ENCODE measurements at regions not wholly inside any gene's neighbourhood (a gene's known extent, or its start where the extent isn't known, plus 50 kb on each side); places are given as distances from the start of the nearest gene placed in this dataset.
"Not testable (repeated sequence)": the region's sequence is repeated elsewhere in the genome, so short reads cannot be mapped to it uniquely, and the experiment has no call there.

GRCh38 chr6:106748547-106749207, 119.3 kb downstream of the QRSL1 start:
- H3K4me3 Mint-ChIP-seq, result no peak overlapping the region
- peaks cover 0 to 8% (median 5%) of the 10 kb centered on the region in 7 donors for H3K9me3 Mint-ChIP-seq
- H3K27me3 Mint-ChIP-seq, result no peaks in the 10 kb centered on the region
- ATAC-seq (ENCODE audit: low read depth in 2 of 2), result no peak
- H3K27ac Mint-ChIP-seq, result peak overlapping the region in 2 of 6 donors; percentile 0 to 40
- H3K36me3 Mint-ChIP-seq, result peaks cover 0 to 5% of the 10 kb centered on the region in 2 donors
- DNase-seq, result no peak
- peaks cover 27 to 31% (median 28%) of the 10 kb centered on the region in 3 donors for H3K4me1 Mint-ChIP-seq

GRCh38 chr6:106747139-106747538, 117.8 kb downstream of the QRSL1 start:
- no peak for DNase-seq
- Mint-ChIP-seq H3K27me3 (no peaks in the 10 kb centered on the region), H3K9me3 (peaks cover 0 to 8% (median 5%) of the 10 kb centered on the region in 7 donors), H3K4me1 (peaks cover 30 to 39% (median 32%) of the 10 kb centered on the region in 3 donors), H3K4me3 (no peak overlapping the region), H3K27ac (peak overlapping the region in 1 of 6 donors; percentile 28), H3K36me3 (peaks cover 0 to 5% of the 10 kb centered on the region in 2 donors)
- ATAC-seq (ENCODE audit: low read depth in 2 of 2), result no peak

DNA sequence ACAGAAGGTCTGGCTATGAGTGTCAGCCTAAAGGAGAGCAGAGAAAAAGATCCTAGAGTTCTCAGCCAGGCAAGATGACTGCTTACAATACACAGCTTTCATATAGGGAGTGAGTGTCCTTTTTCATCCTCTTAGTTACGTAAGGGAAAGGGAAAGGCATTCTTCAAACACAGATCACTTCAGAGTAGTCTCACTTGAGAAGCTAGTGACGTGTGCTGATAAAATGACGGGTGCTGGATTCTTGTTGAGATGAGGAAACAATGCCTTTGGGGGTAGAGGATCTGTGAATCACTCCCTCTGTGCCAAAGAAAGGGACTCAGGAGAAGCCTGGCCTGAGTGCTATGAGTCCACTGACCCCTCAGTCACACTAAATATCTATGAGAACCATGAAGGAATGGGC, 117.3 kb downstream of the QRSL1 start:
- H3K4me3 Mint-ChIP-seq, result no peak overlapping the region
- peaks cover 30 to 39% (median 32%) of the 10 kb centered on the region in 3 donors for H3K4me1 Mint-ChIP-seq
- H3K27ac Mint-ChIP-seq, result no peak overlapping the region
- no peaks in the 10 kb centered on the region for H3K27me3 Mint-ChIP-seq
- H3K36me3 Mint-ChIP-seq, result peaks cover 0 to 5% of the 10 kb centered on the region in 2 donors
- H3K9me3 Mint-ChIP-seq, result peaks cover 0 to 8% (median 5%) of the 10 kb centered on the region in 7 donors
- ATAC-seq (ENCODE audit: low read depth in 2 of 2) (no peak), DNase-seq (no peak)

DNA sequence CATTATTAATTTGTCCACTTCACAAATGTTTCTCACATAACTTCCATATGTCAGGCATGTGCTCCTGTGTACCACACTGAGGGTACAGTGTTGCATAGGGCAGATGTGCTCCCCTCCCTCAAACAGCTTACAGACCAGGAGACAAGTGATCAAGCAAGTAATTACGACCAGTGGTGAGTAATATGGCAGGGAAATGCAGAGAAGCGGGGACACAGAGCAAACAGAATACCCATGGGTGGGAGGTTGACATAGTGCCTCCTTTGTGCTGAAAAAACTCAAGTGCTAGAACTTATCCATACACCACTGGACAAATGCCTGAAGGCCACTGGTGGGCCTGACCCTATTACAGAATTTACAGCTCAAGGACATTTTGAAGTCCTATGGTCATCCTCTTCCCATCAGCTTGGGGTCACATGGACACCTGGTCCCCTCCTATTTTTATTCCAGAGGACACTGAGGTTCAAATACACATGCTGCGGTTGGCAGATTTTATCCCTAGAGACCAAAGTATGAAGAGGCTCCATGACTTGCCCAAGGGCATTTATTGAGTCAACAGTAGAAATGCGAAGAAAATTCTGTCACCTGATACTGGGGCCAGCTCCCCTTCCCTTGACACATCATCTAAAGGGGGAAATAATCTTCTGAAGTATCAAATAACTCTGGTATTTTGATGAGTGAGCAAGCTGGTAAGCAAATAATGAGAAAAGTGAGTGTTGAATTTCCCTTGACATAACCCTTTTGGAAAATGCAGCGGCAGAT, 116.6 kb downstream of the QRSL1 start:
- peaks cover 0 to 8% (median 5%) of the 10 kb centered on the region in 7 donors for H3K9me3 Mint-ChIP-seq
- H3K4me3 Mint-ChIP-seq, result no peak overlapping the region
- no peak for DNase-seq
- no peaks in the 10 kb centered on the region for H3K27me3 Mint-ChIP-seq
- ATAC-seq (ENCODE audit: low read depth in 2 of 2), result no peak
- H3K4me1 Mint-ChIP-seq, result peaks cover 33 to 41% (median 33%) of the 10 kb centered on the region in 3 donors
- peaks cover 0 to 5% of the 10 kb centered on the region in 2 donors for H3K36me3 Mint-ChIP-seq
- peak overlapping the region in 1 of 6 donors; percentile 47 for H3K27ac Mint-ChIP-seq

DNA sequence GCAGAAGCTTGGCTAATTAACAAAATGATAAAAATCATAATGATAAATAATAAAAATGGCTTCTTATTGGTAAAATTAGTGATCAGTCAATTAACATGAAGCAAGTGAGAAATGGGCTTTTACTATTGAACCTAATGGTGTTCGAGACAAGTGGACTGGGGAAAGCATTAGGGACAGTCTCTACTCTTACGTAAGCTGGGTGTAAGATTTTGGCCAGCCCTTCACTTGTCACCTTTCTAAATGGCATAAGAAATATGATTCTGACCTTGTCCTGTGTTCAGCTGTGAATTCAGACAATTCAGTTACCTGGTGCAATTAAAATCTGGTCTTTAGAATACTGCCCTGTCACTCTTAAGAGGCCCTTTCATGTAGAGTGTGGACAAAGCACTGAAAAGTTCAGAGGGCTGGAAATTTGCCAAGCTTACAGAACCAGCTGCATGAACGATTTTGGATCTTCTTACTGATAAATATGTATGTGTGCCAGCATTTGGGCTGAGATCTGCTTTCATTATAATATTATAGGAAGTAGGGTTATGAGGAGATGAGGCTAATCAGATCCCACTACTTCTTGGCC, 115.9 kb downstream of the QRSL1 start:
- H3K4me3 Mint-ChIP-seq, result no peak overlapping the region
- peaks cover 0 to 5% of the 10 kb centered on the region in 2 donors for H3K36me3 Mint-ChIP-seq

DNA sequence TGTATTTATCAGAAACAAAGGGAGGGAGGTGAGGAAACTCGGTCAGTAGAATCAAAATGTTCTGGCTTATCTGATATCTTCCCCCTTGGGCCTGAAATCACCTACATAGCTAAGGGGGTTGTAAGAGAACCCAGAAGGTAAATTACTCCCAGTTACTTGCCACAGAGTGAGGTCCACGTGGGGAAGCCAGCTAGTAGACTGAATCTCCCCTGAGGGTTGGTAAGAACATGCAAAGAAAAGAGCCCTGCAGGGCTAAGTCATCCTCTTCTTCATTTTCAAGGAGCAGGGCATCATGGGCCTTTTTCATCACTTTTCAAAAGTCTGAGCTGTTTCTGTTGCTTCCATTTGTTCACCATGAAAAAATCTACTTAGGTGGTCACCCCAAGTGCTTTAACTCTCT, 115.4 kb downstream of the QRSL1 start:
- Mint-ChIP-seq H3K4me3 (no peak overlapping the region), H3K9me3 (peaks cover 0 to 8% (median 5%) of the 10 kb centered on the region in 7 donors), H3K27ac (no peak overlapping the region), H3K4me1 (peaks cover 35 to 42% (median 38%) of the 10 kb centered on the region in 3 donors), H3K36me3 (peaks cover 0 to 5% of the 10 kb centered on the region in 2 donors), H3K27me3 (no peaks in the 10 kb centered on the region)
- no peak for DNase-seq
- no peak for ATAC-seq (ENCODE audit: low read depth in 2 of 2)

More for the DNA sequence above, 115.9 kb downstream of the QRSL1 start:
- peaks cover 32 to 40% (median 33%) of the 10 kb centered on the region in 3 donors for H3K4me1 Mint-ChIP-seq
- no peak for ATAC-seq (ENCODE audit: low read depth in 2 of 2)
- H3K27ac Mint-ChIP-seq, result peak overlapping the region in 1 of 6 donors; percentile 47
- DNase-seq, result no peak
- no peaks in the 10 kb centered on the region for H3K27me3 Mint-ChIP-seq
- H3K9me3 Mint-ChIP-seq, result peaks cover 0 to 8% (median 5%) of the 10 kb centered on the region in 7 donors

GRCh38 chr6:106744029-106744428, 114.7 kb downstream of the QRSL1 start:
- H3K4me1 Mint-ChIP-seq, result peaks cover 41 to 50% (median 45%) of the 10 kb centered on the region in 3 donors
- not testable (repeated sequence) for ATAC-seq (ENCODE audit: low read depth in 2 of 2); DNase-seq; H3K36me3 Mint-ChIP-seq; H3K4me3 Mint-ChIP-seq; H3K9me3 Mint-ChIP-seq; H3K27me3 Mint-ChIP-seq
- peak overlapping the region in 2 of 6 donors; percentile 87 to 89 for H3K27ac Mint-ChIP-seq

- Mint-ChIP-seq H3K27me3 (no peaks in the 10 kb centered on the region), H3K27ac (peak overlapping the region in 2 of 6 donors; percentile 87 to 89), H3K4me1 (peaks cover 41 to 49% (median 47%) of the 10 kb centered on the region in 3 donors), H3K9me3 (peaks cover 0 to 8% (median 5%) of the 10 kb centered on the region in 7 donors), H3K4me3 (no peak overlapping the region), H3K36me3 (peaks cover 0 to 5% of the 10 kb centered on the region in 2 donors)
- ATAC-seq (ENCODE audit: low read depth in 2 of 2), result no peak
- DNase-seq, result no peak
These were observed 114.2 kb downstream of the QRSL1 start for GRCh38 chr6:106743612-106744011.

GRCh38 chr6:106740287-106740686, 110.9 kb downstream of the QRSL1 start:
- DNase-seq, result no peak
- Mint-ChIP-seq H3K9me3 (peaks cover 0 to 20% (median 10%) of the 10 kb centered on the region in 7 donors), H3K4me1 (peaks cover 52 to 70% (median 66%) of the 10 kb centered on the region in 3 donors), H3K27ac (peak overlapping the region in 1 of 6 donors; percentile 74), H3K36me3 (peaks cover 0 to 5% of the 10 kb centered on the region in 2 donors), H3K27me3 (no peaks in the 10 kb centered on the region), H3K4me3 (peak overlapping the region in 1 of 8 donors; percentile 42)
- ATAC-seq (ENCODE audit: low read depth in 2 of 2), result no peak

DNA sequence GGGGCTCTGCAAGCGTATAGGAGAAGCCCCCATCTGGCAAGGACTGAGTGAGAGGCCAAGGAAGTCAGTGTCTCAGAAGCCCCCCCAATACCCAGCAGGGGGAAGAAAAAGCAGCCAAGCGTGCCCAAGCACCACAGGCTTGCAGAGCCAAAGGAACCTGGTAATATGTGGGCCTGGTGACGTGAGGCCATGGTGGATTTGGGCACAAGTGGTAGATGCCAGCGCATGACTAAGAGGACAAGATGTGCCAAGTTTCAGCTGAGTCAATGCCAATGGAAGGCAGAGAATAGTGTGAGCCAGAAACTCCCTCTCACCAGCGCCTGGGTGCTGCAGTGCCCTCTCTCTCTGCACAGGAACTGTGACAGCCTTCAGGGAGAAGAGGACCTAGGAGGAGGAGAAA, 110.0 kb downstream of the QRSL1 start:
- Mint-ChIP-seq H3K4me1 (peaks cover 52 to 73% (median 66%) of the 10 kb centered on the region in 3 donors), H3K27ac (peak overlapping the region in 4 of 6 donors; percentile 73 to 94 (median 80)), H3K4me3 (peak overlapping the region in 7 of 8 donors; percentile 34 to 70 (median 58)), H3K27me3 (no peaks in the 10 kb centered on the region), H3K9me3 (peaks cover 0 to 17% (median 6%) of the 10 kb centered on the region in 7 donors), H3K36me3 (peaks cover 0 to 5% of the 10 kb centered on the region in 2 donors)
- ATAC-seq (ENCODE audit: low read depth in 2 of 2), result peak; percentile 58 to 72
- DNase-seq, result peak; percentile 18

DNA sequence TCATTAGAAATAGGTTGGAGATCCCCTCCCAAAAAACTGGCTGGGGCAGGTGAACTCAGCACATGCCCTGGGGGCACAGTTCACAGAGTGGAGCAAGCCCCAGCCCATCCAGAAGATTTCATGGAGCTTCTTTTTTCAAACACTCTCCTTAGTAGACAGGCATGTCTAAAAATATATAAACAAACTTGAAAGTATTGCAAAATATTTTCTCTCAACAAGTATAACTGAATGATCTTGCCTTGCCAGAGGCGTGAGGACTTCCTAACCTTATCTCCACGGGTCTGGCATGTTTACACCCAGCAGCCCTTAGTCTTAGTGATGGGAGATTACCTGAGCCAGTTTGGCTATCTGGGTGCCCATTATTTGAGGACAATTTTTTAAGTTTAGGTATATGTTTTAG, 107.1 kb downstream of the QRSL1 start:
- Mint-ChIP-seq H3K27ac (peak overlapping the region in 5 of 6 donors; percentile 49 to 94 (median 74)), H3K4me3 (peak overlapping the region in 2 of 8 donors; percentile 64 to 66), H3K9me3 (peaks cover 3 to 13% (median 4%) of the 10 kb centered on the region in 7 donors), H3K4me1 (peaks cover 47 to 65% (median 64%) of the 10 kb centered on the region in 3 donors), H3K36me3 (no peaks in the 10 kb centered on the region), H3K27me3 (no peaks in the 10 kb centered on the region)
- no peak for ATAC-seq (ENCODE audit: low read depth in 2 of 2)
- DNase-seq, result no peak

DNA sequence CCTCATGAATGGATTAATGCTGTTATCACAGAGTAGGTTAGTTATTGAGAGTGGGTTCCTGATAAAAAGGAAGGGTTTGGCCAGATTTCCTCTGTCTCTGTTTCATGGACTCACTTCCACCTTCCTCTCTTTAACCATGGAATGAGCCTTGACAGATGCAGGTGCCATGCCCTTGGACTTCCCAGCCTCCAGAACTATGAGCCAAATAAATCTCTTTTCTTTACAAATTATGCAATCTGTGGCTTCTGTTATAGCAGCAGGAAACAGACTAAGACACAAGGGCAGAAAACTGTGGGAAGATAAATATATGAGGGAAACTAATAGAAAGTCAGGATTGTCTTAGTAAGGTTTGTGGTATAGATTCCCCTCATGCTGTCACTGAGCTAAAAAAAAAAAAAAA, 106.5 kb downstream of the QRSL1 start:
- Mint-ChIP-seq H3K27ac (peak overlapping the region; percentile 36 to 94 (median 72)), H3K4me3 (peak overlapping the region in 5 of 8 donors; percentile 7 to 77 (median 64)), H3K27me3 (no peaks in the 10 kb centered on the region)

DNA sequence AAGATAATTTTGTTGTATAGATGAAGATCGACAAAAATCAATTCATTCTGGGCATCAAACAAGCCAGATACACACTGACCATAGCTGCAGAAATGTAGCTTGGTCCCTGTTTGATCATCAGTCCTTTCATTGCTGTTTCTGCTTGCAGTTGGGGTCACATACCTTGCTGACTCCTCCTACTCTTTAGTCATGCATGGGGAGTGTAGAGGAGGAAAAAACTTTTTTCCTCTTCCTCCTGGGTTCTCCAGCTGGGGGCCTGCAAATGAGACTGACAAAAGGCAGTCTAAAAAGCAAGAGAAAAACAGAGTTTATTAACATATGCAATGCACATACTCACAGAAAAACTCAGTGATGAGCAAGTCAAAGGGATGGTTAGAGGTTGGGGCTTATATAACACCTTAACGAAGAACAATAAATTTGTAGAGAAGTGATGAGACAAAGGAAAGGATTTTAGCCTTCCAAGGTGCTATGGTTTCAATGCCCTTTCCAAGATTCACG, 105.8 kb downstream of the QRSL1 start:
- H3K36me3 Mint-ChIP-seq, result no peaks in the 10 kb centered on the region
- ATAC-seq (ENCODE audit: low read depth in 2 of 2) (peak; percentile 62 to 63), DNase-seq (no peak)
- peak overlapping the region; percentile 40 to 94 (median 70) for H3K27ac Mint-ChIP-seq
- H3K27me3 Mint-ChIP-seq, result no peaks in the 10 kb centered on the region
- H3K4me3 Mint-ChIP-seq, result peak overlapping the region in 7 of 8 donors; percentile 47 to 77 (median 64)
- peaks cover 44 to 66% (median 53%) of the 10 kb centered on the region in 3 donors for H3K4me1 Mint-ChIP-seq
- peaks cover 3 to 13% (median 4%) of the 10 kb centered on the region in 7 donors for H3K9me3 Mint-ChIP-seq

More for the DNA sequence above, 106.5 kb downstream of the QRSL1 start:
- H3K36me3 Mint-ChIP-seq, result no peaks in the 10 kb centered on the region
- H3K4me1 Mint-ChIP-seq, result peaks cover 46 to 66% (median 58%) of the 10 kb centered on the region in 3 donors
- ATAC-seq (ENCODE audit: low read depth in 2 of 2) (no peak), DNase-seq (no peak)
- H3K9me3 Mint-ChIP-seq, result peaks cover 3 to 13% (median 4%) of the 10 kb centered on the region in 7 donors

Data from naive B cell (primary cell).